DOHH2 (cell line): ENCODE measurements at regions not wholly inside any gene's neighbourhood (a gene's known extent, or its start where the extent isn't known, plus 50 kb on each side); places are given as distances from the start of the nearest gene placed in this dataset.

Experiments
- H3F3A ChIP-seq: fragments of 200-600 bp; sonication (generic), shearing (Covaris generic); 2 replicates; pipeline ENCODE4 v1.6.0; 2016; ENCODE audit warnings: antibody characterized with exemption, mild to moderate bottlenecking; ENCODE audit not compliant: control insufficient read depth, insufficient read depth
- H3K27ac ChIP-seq: fragments of 200-600 bp; sonication (generic); 2 replicates; pipeline ENCODE4 v1.5.1; 2014; ENCODE audit warnings: low read depth, mild to moderate bottlenecking, low read length, moderate library complexity
- H3K27me3 ChIP-seq: fragments of 200-600 bp; sonication (generic); 2 replicates; pipeline ENCODE4 v1.6.1; 2014; ENCODE audit warnings: mild to moderate bottlenecking, low read length, mixed read lengths; ENCODE audit not compliant: control insufficient read depth
- H3K36me3 ChIP-seq: fragments of 200-600 bp; sonication (generic); 2 replicates; pipeline ENCODE4 v1.6.1; 2014; ENCODE audit warnings: mild to moderate bottlenecking, low read length, moderate library complexity, mixed read lengths; ENCODE audit not compliant: control insufficient read depth
- H3K4me1 ChIP-seq: fragments of 200-600 bp; sonication (generic); 2 replicates; pipeline ENCODE4 v1.6.1; 2014; ENCODE audit warnings: mild to moderate bottlenecking, low read length, mixed read lengths; ENCODE audit not compliant: control insufficient read depth
- H3K4me2 ChIP-seq: fragments of 200-600 bp; sonication (generic); 2 replicates; pipeline ENCODE4 v1.6.0; 2014; ENCODE audit warnings: mild to moderate bottlenecking, low read length, moderate library complexity
- H3K4me3 ChIP-seq: fragments of 200-600 bp; sonication (generic); 2 replicates; pipeline ENCODE4 v1.5.1; 2014; ENCODE audit warnings: mild to moderate bottlenecking, low read length, mixed read lengths
- H3K79me2 ChIP-seq: fragments of 200-600 bp; sonication (generic); 2 replicates; pipeline ENCODE4 v1.6.1; 2014; ENCODE audit warnings: mild to moderate bottlenecking, low read length, mixed read lengths; ENCODE audit not compliant: control insufficient read depth
- H3K9me2 ChIP-seq: fragments of 200-600 bp; sonication (generic); replicated peaks from 2 replicates; pipeline ENCODE4 v1.6.1; 2014; ENCODE audit warnings: mild to moderate bottlenecking, low read length, mixed read lengths; ENCODE audit not compliant: control insufficient read depth
- H3K9me3 ChIP-seq: fragments of 200-600 bp; sonication (generic); 2 replicates; pipeline ENCODE4 v1.6.1; 2014; ENCODE audit warnings: antibody characterized with exemption, low read length, mixed read lengths; ENCODE audit not compliant: control insufficient read depth, insufficient read depth
- H4K20me1 ChIP-seq: fragments of 200-600 bp; sonication (generic); 2 replicates; pipeline ENCODE4 v1.6.0; 2014; ENCODE audit warnings: low read depth, mild to moderate bottlenecking, antibody characterized with exemption, low read length, moderate library complexity; ENCODE audit not compliant: control insufficient read depth, insufficient read depth
- CTCF ChIP-seq: fragments of 200-600 bp; sonication (generic); IDR thresholded peaks from one replicate; pipeline ENCODE4 v1.5.1; 2014; ENCODE audit warnings: antibody characterized with exemption, mild to moderate bottlenecking, low read depth, low read length; ENCODE audit not compliant: poor library complexity, severe bottlenecking
- EZH2phosphoT487 ChIP-seq: fragments of 200-600 bp; sonication (generic); IDR thresholded peaks from 2 replicates; pipeline ENCODE4 v1.6.1; 2017; ENCODE audit warnings: borderline replicate concordance, mild to moderate bottlenecking, antibody characterized with exemption, low read length, moderate library complexity, mixed read lengths

- Histone ChIP-seq H3K4me3 (no peak overlapping the region), H3K27me3 (no peaks in the 10 kb centered on the region), H3K9me3 (no peaks in the 10 kb centered on the region), H3F3A (no peaks in the 10 kb centered on the region), H3K4me1 (no peaks in the 10 kb centered on the region), H3K9me2 (no peaks in the 10 kb centered on the region), H3K79me2 (no peaks in the 10 kb centered on the region), H4K20me1 (no peaks in the 10 kb centered on the region), H3K4me2 (no peak overlapping the region), H3K36me3 (no peaks in the 10 kb centered on the region), H3K27ac (no peak overlapping the region)
- TF ChIP-seq CTCF (no peak), EZH2phosphoT487 (no peak)
These were observed 1220.2 kb upstream of the ACVR2A start for GRCh38 chr2:146624430-146625160.

GRCh38 chr2:146623771-146624170 is 1221.1 kb upstream of the ACVR2A start:
- Histone ChIP-seq H4K20me1 (no peaks in the 10 kb centered on the region), H3K79me2 (no peaks in the 10 kb centered on the region), H3K27ac (no peak overlapping the region), H3K4me3 (no peak overlapping the region), H3K4me1 (no peaks in the 10 kb centered on the region), H3K9me2 (no peaks in the 10 kb centered on the region), H3F3A (no peaks in the 10 kb centered on the region), H3K27me3 (no peaks in the 10 kb centered on the region), H3K9me3 (no peaks in the 10 kb centered on the region), H3K4me2 (no peak overlapping the region), H3K36me3 (no peaks in the 10 kb centered on the region)
- no peak for TF ChIP-seq CTCF
- TF ChIP-seq EZH2phosphoT487: no peak

- no peak overlapping the region for H3K4me3 ChIP-seq
- H3K27ac ChIP-seq: no peak overlapping the region
- H3K79me2 ChIP-seq: no peaks in the 10 kb centered on the region
- TF ChIP-seq EZH2phosphoT487: no peak
- TF ChIP-seq CTCF: no peak
- H3F3A ChIP-seq: no peaks in the 10 kb centered on the region
- H3K9me2 ChIP-seq: no peaks in the 10 kb centered on the region
- no peaks in the 10 kb centered on the region for H4K20me1 ChIP-seq
- no peaks in the 10 kb centered on the region for H3K36me3 ChIP-seq
- no peaks in the 10 kb centered on the region for H3K4me1 ChIP-seq
- no peak overlapping the region for H3K4me2 ChIP-seq
- no peaks in the 10 kb centered on the region for H3K27me3 ChIP-seq
- no peaks in the 10 kb centered on the region for H3K9me3 ChIP-seq
These were observed 1223.2 kb upstream of the ACVR2A start for GRCh38 chr2:146621656-146622055.
